ENCODE measurements at regions not wholly inside any gene's neighbourhood (a gene's known extent, or its start where the extent isn't known, plus 50 kb on each side); places are given as distances from the start of the nearest gene placed in this dataset.
"Not testable (repeated sequence)": the region's sequence is repeated elsewhere in the genome, so short reads cannot be mapped to it uniquely, and the experiment has no call there.

DNA sequence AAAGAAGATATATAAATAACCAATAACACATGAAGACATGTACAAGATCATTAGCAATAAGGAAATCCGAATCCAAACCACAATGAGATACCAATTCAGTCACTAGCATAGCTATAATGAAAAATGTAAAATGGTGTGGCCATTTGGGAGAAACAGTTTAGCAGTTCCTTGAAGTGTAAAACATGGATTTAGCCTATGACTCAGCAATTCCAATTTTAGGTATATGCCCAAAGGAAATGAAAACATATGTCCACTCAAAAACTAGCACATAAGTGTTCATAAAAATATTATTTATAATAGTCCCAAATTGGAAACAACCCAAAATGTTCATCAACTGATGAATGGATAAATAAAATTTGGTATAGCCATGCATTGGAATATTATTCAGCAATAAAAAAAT is 165.5 kb upstream of the CRIM1 start:
- H3K27me3 ChIP-seq, result no peaks in the 10 kb centered on the region
- H3K4me1 ChIP-seq, result no peaks in the 10 kb centered on the region
- H3K36me3 ChIP-seq, result no peaks in the 10 kb centered on the region
- H3K4me3 ChIP-seq (ENCODE audit: low read depth, low read length), result no peak overlapping the region
- DNase-seq, result no peak
- TF ChIP-seq, protein P1, sequence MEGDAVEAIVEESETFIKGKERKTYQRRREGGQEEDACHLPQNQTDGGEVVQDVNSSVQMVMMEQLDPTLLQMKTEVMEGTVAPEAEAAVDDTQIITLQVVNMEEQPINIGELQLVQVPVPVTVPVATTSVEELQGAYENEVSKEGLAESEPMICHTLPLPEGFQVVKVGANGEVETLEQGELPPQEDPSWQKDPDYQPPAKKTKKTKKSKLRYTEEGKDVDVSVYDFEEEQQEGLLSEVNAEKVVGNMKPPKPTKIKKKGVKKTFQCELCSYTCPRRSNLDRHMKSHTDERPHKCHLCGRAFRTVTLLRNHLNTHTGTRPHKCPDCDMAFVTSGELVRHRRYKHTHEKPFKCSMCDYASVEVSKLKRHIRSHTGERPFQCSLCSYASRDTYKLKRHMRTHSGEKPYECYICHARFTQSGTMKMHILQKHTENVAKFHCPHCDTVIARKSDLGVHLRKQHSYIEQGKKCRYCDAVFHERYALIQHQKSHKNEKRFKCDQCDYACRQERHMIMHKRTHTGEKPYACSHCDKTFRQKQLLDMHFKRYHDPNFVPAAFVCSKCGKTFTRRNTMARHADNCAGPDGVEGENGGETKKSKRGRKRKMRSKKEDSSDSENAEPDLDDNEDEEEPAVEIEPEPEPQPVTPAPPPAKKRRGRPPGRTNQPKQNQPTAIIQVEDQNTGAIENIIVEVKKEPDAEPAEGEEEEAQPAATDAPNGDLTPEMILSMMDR (IDR thresholded peaks at IDR 0.05; ENCODE audit: low read depth, low read length), result no peak
- H3K9me3 ChIP-seq, result no peaks in the 10 kb centered on the region

DNA sequence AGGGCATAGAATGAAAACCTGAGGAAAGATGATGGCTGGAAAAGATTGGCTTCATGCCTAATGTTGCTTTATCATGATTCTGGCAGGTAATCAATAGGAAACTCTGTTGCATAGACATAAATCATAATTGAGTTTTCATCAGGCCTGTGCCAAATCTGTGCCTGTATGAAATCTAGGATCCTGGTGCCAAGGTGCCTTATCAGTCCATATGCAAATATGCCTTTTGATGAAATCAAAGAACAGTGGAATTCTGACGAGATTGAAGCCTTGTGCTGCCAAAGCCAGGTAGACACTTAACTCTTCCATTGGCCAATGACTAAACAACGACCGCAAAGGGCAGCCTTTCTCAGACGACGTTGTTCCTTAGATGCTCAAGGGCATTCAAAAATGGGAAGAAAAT is 170.0 kb upstream of the CRIM1 start:
- H3K4me1 ChIP-seq, result no peaks in the 10 kb centered on the region
- TF ChIP-seq, protein P1 (IDR thresholded peaks at IDR 0.05; ENCODE audit: low read depth, low read length), result no peak
- no peak for DNase-seq

GRCh38 chr2:36184848-36185247 is 170.7 kb upstream of the CRIM1 start:
- no peaks in the 10 kb centered on the region for H3K27me3 ChIP-seq
- no peaks in the 10 kb centered on the region for H3K4me1 ChIP-seq
- no peak for DNase-seq
- TF ChIP-seq, protein P1 (IDR thresholded peaks at IDR 0.05; ENCODE audit: low read depth, low read length), result no peak
- no peak overlapping the region for H3K4me3 ChIP-seq (ENCODE audit: low read depth, low read length)
- H3K36me3 ChIP-seq, result no peaks in the 10 kb centered on the region
- no peaks in the 10 kb centered on the region for H3K9me3 ChIP-seq

More for the DNA sequence above, 170.0 kb upstream of the CRIM1 start:
- Histone ChIP-seq H3K9me3 (no peaks in the 10 kb centered on the region), H3K36me3 (no peaks in the 10 kb centered on the region), H3K4me3 (ENCODE audit: low read depth, low read length) (no peak overlapping the region), H3K27me3 (no peaks in the 10 kb centered on the region)

- DNase-seq; H3K4me3 ChIP-seq (ENCODE audit: low read depth, low read length); H3K27me3 ChIP-seq; H3K4me1 ChIP-seq; H3K36me3 ChIP-seq; H3K9me3 ChIP-seq: not testable (repeated sequence)
Measured at GRCh38 chr2:36180789-36181482, 174.6 kb upstream of the CRIM1 start.

DNA sequence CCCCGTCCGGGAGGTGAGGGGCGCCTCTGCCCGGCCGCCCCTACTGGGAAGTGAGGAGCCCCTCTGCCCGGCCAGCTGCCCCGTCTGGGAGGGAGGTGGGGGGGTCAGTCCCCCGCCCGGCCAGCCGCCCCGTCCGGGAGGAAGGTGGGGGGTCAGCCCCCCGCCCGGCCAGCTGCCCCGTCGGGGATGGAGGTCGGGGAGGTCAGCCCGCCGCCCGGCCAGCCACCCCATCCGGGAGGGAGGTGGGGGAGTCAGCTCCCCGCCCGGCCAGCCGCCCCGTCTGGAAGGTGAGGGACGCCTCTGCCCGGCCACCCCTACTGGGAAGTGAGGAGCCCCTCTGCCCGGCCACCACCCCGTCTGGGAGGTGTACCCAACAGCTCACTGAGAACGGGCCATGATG is 175.3 kb upstream of the CRIM1 start:
- not testable (repeated sequence) for DNase-seq; H3K9me3 ChIP-seq; H3K36me3 ChIP-seq; H3K4me3 ChIP-seq (ENCODE audit: low read depth, low read length); H3K4me1 ChIP-seq; H3K27me3 ChIP-seq

DNA sequence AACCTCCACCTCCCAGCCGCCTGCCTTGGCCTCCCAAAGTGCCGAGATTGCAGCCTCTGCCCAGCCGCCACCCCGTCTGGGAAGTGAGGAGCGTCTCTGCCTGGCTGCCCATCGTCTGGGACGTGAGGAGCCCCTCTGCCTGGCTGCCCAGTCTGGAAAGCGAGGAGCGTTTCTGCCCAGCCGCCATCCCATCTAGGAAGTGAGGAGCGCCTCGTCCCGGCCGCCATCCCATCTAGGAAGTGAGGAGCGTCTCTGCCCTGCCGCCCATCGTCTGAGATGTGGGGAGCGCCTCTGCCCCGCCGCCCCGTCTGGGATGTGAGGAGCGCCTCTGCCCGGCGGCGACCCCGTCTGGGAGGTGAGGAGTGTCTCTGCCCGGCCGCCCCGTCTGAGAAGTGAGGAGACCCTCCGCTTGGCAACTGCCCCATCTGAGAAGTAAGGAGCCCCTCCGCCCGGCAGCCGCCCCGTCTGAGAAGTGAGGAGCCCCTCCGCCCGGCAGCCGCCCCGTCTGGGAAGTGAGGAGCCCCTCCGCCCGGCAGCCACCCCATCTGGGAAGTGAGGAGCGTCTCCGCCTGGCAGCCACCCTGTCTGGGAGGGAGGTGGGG is 175.8 kb upstream of the CRIM1 start:
- DNase-seq, result not testable (repeated sequence)

DNA sequence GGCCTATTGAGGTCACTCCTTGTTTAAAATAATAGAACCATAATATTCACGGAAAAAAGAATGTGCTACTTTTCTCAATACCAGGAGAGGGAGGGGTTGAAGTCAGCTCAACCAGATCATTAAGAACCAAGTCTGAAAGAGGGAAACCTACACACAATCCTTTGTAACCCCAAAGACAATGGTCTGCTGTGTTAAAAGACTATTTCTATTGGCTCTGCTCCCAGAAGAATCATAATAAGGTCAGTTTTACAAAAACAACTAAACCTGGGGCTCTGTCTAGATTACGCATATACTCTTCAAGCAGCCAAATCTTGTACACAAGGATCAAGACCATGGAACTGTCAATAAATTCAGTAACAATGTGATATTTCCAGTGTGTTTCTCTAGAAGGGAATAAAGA is 177.2 kb upstream of the CRIM1 start:
- no peaks in the 10 kb centered on the region for H3K9me3 ChIP-seq
- H3K36me3 ChIP-seq, result no peaks in the 10 kb centered on the region
- TF ChIP-seq, protein P1 (IDR thresholded peaks at IDR 0.05; ENCODE audit: low read depth, low read length), result no peak
- H3K27me3 ChIP-seq, result no peaks in the 10 kb centered on the region
- H3K4me3 ChIP-seq (ENCODE audit: low read depth, low read length), result no peak overlapping the region
- no peak for DNase-seq
- H3K4me1 ChIP-seq, result no peaks in the 10 kb centered on the region

More for the DNA sequence above, 175.8 kb upstream of the CRIM1 start:
- not testable (repeated sequence) for H3K9me3 ChIP-seq; H3K4me1 ChIP-seq; H3K4me3 ChIP-seq (ENCODE audit: low read depth, low read length); H3K27me3 ChIP-seq; H3K36me3 ChIP-seq
